Activated CD4-positive, alpha-beta T cell treated with anti-CD3 and anti-CD28 coated beads, Interleukin-2, Interleukin-6, amounts not matched to agents 100 ng/mL and 50 ng/mL, durations not matched to agents 16 hours and 8 hours (primary cell): ENCODE measurements at regions not wholly inside any gene's neighbourhood (a gene's known extent, or its start where the extent isn't known, plus 50 kb on each side); places are given as distances from the start of the nearest gene placed in this dataset.
"Not testable (repeated sequence)": the region's sequence is repeated elsewhere in the genome, so short reads cannot be mapped to it uniquely, and the experiment has no call there.

Source experiments
- DNase-seq: peaks from one replicate; pipeline ENCODE4 v3.0.0-alpha.2; 2020

DNA sequence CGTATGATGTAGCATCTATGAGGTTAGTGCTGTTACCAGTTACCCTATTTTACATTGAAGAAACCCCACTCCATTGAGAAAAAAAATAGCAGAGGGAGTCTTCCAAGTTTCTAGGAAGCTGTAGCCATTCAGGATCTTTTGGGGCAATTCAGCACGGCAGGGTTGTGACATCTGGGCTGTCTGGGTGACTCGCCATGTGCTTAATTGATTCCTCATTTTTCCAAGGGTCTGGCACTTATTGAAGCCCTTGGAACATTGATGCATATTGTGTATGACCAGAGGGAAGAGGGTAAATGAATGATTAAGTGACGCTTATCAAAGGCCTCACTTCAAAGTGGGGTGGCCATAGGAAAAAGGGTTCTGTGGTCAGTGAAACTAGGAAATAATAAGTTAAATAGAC is 248.7 kb downstream of the ARHGAP12 start:
- no peak for DNase-seq

DNA sequence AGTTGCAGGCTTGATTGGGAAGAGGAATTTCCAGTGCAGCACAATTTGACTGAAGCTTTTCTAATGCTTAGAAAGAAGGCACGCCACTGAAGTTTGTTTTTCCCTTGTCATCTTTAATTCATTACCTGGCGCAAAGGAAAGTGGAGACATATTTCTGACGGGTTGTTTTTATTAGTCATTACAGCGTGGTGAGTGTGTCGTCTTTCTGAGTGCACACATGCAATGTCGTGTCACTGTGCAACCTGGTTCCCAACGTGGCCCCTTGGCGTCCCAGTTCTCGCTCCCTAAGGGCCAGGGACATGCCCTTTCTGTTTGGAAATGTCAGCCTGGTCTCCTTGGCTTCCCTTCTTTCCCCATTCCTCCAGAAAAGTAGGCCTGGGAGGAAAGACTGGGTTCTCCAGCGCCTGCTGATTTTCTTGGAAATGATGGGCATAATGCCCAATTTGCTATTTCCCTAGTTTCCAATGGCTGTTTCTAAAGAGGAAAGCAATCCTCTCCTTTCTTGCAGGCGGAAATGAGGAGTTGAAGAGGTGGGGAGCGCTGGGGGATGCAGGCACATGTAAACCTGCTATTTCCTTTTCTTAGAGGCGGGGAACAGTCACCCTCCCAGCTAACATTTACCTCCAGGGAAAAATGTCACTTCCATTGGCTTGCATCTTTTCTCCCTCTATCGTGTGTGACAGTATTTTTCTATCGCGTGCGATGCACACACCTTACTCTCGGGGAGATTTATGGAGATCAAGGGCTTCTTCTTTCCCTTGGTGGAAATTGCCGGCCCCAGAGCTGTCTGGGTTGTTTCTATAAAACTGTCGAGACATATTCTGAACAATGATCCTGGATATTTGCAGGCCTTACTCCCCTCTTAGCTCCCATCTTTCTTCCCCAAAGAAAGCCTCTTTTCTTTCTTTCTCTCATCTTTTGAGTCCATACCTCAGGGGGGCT is 249.8 kb downstream of the ARHGAP12 start:
- no peak for DNase-seq

DNA sequence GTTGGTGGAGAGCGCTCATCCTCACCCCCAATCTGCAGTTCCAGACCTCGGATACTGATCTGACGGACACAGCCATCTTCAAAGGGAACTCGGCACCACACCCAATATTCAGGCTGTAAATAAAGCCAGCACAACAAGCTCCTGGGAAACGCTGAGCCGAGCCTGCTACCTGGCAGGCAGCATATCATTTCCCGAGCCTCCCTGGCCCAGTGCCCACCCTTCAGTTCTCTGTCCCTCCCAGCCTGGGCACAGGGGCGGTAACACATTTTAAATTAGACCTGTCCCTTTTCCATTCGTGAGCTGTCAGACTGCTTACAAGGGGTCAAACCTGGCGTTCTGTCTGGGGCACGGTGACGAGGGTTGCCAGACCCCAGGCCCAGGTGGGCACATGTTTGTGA is 250.5 kb downstream of the ARHGAP12 start:
- no peak for DNase-seq

DNA sequence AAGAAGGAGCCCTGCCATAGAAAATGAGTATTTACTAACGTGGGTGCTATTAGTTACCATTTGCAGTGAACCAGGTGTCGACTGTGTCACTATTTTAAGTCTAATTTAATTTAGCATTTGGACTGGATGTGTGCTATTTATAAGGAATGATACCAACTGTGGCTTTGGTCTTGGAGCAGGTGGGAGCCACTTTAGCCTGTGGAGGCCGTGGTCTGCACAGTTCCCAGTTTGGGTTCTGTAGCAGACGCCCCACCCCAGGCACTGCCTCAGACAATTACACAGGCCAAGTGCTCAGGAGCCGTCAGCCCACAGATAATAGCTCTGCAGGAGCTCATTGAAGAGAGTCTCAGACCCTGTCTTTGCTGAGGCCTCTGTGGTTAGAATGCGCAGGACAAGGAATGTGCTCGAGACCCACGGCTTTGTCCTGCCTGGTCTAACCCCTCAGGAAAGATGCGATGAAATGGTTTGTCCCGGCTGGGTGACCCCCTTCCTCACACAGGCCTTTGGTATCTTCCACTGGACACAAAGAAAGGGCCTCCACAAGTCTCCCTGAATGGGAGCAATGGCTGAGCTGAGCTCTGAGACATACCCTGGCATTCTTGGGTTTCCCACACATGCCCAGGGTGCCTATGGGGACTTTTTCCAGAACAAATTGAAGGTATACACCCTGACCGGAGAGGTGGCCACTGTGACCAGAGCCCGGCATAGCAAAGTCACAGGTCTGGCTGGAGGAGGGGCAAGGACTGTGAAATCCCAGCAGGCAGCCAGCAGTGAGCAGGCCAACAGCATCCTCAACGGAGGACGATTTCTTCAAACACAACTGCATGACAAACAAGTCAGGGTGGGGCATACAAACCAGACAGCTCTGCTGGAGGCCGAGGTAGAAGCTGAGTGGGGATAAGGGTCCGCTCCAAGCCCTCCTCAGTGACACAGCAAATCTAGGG is 251.2 kb downstream of the ARHGAP12 start:
- no peak for DNase-seq

DNA sequence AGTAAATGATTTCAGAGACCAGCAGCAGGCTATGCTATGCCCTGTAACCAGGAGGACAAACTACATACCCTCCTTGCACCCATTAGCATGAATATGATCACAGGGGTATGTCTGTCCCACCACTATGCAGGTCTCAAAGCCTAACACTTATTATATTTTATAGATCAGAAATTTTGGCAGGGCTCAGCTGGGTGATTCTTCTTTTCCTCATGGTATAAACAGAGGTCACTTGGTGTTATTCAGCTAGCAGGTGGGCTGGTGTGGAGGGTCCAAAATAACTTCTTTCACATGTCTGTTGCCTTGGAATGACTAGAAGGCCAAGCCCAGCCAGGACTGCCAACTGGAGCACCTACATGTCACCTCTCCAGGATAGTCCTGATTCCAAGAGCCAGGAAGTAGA is 252.9 kb downstream of the ARHGAP12 start:
- DNase-seq: no peak

DNA sequence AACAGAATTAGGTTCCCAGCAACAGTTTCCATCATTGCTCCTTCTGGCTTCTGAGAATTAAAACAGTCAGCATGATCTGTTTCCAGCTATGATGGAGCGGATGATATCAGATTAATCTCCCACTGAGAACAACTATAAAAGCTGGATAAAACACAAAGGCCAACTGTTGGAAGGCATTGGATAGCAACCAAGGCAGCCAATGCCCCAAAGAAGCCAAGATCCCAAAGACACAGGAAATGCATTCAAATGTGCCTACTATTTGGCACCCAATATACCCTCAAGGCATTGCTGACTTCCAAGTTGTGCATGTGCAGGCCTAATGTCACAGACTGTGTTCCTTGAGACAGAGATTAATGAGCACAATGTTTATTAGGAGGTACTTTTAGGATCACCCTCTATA is 259.3 kb downstream of the ARHGAP12 start:
- no peak for DNase-seq

DNA sequence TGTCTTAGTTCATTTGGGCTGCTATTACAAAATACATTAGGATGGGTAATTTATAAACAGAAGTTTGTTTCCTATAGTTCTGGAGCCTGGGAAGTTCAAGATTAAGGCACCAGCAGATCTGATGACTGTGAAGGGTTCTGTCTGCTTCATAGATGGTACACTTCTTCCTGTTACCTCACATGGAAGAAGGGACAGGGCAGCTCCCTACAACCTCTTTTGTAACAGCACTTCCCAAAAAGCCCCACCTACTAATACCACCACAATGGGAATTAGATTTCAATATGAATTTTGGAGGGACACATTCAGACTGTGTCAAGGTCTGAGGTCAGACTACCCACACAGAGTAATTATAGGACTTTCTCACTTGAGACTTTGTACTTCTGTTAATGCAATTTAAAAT is 260.3 kb downstream of the ARHGAP12 start:
- no peak for DNase-seq

DNA sequence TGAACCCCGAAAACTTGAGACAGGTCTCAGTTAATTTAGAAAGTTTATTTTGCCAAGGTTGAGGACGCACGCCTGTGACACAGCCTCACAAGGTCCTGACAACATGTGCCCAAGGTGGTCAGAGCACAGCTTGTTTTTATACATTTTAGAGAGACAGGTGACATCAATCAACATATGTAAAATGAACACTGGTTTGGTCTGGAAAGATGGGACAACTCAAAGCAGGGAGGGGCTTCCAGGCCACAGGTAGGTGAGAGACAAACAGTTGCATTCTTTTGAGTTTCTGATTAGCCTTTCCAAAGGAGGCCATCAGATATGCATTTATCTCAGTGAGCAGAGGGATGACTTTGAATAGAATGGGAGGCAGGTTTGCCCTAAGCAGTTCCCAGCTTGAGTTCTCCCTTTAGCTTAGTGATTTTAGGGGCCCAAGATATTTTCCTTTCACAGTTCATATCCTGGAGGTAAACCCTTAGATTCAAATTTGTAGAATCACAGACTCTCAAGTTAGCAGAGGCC is 262.8 kb downstream of the ARHGAP12 start:
- DNase-seq: not testable (repeated sequence)

DNA sequence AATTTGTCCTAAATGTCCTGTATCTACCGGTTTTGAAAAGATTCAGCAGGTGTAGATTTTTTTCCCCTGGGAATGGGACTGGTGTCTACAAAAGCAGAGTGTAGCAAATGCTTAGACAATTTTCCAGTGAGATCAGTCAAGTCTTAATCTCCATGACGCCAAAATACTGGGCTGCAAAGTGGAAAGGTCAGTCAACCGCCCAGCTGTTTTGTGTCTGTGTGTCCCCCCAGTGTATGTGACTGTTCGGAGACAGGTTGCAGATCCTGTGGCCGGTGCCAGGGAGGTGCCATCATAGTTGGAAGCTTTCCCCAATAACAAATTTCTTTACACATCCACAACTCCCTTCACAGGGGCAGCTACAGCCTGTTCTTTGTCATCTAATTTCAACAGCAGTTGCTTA is 263.8 kb downstream of the ARHGAP12 start:
- DNase-seq: no peak

DNA sequence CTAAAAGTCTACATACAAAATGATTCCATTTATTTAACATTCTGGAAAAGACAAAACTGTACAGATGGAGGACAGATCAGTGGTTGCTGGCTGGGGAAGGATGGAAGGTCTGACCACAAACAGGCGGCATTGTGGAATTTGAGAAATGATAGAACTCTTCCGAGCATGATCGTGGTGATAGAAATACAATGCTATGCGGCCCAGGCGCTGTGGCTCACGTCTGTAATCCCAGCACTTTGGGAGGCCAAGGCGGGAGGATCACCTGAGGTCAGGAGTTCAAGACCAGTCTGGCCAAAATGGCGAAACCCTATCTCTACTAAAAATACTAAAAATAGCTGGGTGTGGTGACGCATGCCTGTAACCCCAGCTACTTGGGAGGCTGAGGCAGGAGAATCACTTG is 264.6 kb downstream of the ARHGAP12 start:
- not testable (repeated sequence) for DNase-seq

DNA sequence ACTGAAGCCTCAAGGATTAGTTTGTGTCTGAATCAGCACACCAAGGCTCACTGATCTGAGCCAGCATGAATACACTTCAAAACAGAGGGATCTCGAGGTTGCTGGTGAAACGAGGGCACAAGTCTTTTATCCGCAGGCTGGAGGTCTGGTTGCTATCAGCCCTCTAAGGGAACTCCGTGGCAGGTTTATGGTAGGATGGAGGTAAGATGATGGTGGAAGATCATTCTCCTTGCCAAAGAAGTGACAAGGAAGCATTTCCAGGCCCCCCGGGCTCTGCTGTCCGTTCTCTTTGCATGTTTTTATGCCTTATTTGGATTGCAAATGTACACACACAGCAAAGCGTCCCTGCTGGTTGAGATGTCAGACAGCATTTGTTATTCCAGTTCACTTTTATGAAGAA is 268.3 kb downstream of the ARHGAP12 start:
- DNase-seq: no peak

DNA sequence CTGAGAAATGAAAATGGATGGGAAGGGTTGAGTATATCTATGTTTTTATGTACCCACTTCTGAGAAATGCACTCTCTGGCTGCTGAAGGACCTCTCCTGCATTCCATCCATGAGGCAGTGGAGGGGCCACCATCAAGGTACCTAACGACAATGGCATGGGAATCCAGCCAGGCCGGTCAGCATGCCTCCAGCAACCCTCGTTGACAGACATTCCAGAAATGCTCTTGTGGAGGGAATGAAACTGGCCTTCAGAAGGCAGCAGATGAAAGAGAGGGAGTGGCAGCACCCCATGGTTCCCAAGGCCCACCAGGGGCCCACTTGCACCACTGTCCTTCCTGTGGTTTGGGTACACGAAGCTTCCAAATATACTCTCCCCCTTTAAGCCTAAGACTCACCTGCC is 269.0 kb downstream of the ARHGAP12 start:
- DNase-seq: no peak

DNA sequence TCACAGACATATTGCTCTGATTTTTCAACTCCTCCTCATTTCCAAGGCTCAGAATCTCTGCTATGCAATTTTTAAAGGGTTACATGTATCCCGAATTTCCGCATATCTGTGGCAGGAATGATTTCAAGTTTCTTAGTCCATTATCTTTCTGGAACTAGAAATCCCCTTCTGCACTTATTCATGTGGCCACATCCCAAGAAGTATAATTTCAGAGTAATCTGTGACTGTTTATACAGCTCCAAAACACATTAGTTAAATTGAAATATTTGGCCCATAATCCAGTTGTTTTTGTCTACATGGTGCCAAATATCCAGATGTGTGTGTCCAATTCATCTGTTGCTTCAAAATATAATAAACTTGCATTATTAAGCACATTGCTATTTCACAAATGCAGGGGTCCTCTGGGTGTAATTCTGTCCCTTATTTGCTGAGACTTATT is 271.2 kb downstream of the ARHGAP12 start:
- no peak for DNase-seq

DNA sequence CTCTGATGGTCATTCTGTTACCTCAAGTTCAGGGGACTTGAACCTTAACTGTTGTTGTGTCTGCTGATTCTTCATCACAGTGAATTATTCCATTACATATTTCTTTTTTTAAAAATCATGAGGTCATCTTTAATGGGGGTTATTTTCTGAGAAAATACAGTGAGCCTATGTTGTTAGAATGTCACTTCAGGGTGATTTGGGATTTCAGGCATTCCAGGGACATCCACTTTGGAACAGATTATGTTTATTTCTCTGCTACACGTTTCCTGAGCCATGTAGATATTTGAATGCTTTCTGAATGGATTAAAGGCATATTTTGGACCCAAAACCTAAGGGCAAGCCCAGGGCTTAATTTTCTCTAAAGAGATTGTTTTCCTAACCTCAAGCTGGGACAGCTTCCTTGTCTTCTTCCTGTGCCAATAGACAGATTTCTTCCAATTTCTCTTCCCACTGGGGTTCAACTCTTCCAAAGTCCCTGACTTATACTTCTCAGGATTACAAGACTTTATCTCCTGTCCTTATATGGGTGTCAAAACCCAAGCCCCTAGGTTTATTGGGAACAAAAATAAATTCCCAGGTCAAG is 271.7 kb downstream of the ARHGAP12 start:
- DNase-seq: no peak

DNA sequence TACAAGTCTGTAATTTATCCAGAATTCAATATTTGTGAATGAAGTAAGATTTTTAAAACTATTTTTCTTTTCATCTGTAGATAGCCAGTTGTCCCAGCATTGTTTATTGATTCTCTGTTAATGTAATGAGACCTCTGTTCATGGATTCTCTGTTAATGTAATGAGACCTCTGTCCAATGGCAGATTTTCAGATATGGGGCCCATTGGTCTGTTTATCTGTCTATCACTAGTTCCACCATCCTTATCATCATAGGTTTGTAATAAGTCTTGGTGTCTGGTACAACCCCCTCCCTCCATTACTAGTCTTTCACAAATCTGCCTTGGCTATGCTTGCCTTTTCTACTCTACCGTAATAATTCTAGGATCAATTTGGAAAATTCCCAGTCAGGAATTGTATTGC is 276.6 kb downstream of the ARHGAP12 start:
- DNase-seq: no peak

DNA sequence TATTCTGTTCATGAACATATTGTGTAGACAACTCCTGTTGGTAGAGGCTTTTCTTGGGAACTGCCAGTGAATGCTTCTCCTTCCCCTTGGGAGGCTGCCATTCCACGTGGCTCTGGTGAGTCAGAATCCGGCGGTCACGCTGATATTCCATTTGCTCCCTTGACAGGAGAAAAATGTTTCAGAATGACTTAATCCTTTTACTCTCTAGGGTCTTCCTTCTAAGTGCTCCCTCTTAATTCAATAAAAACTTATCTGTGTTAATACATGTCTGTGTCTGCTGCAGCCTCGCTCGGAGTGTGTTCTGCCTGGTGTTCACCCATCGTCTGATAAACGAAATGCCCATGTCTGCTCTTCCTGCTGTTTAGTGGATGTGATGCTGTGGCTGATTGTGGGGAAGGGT is 278.6 kb downstream of the ARHGAP12 start:
- DNase-seq: no peak

DNA sequence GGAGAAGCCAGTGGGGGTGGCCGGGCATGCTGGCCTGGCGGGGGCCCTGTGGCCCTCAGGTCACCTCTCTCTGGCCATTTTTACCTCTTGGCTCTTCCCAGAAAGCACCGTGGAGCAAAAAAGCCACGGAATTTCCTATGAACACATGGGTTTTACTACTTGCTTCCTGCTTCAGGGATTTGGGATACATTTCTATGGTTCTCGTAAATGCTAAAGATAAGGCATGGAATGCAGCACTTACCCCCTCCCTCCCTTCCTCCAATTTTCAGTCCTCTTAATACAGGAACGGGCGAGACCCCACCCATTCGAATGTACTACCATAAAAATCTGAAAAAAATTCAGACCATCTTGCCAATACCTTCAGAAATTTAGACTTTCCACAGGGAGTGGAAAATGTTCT is 279.7 kb downstream of the ARHGAP12 start:
- DNase-seq: no peak

DNA sequence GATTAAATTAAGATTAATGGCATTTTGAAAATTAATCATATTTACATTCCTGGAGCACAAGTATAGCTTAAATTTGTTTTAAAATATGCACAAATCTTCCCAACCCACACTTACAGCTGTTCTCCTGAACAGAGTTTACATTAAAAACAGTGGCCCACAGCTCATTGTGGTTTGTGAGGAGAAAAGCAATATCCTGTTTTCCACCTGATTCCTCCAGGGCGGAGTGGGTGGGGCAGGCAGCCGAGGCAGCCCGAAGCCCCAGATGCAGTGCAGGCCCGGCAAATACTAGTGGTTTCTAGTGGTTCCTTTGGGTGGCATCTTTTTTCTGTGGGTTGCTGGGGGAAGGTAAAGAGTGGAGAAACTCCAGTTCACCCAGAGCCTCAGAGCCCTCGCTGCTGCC is 280.8 kb downstream of the ARHGAP12 start:
- DNase-seq: no peak

DNA sequence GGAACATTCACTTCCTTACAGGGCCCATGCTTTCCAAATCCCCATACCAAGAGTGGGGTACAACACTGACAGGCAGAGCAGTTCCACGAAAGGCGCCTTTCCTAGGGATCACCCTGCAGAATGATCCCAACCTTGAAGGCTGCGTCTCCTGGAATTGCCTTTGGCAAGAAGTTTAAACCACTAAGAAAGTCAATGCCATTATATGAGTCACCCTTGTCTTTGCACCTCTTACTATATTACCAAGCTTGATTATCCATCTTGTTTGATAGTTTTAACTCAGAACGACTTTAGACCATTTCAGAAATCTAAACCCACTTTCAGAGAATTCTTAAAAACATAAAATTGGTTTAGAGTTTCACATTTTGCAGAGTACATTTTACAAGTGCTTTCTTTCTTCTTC is 282.1 kb downstream of the ARHGAP12 start:
- DNase-seq: no peak

DNA sequence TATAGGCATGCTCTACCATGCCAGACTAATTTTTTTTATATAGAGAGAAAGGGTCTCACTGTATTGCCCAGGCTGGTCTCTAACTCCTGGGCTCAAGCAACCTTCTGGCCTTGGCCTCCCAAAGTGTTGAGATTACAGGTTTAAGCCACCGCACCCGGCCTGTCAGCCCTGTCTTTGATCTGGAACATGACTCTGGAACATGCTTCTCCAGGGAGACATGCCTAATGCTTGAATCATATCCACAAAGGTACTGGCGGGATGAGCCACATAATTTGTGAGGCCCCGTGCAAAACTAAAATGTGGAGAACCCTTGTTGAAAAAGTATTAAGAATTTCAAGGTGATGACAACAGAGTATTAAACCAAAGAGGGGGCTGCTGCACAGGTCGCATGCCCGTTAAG is 282.8 kb downstream of the ARHGAP12 start:
- DNase-seq: no peak

DNA sequence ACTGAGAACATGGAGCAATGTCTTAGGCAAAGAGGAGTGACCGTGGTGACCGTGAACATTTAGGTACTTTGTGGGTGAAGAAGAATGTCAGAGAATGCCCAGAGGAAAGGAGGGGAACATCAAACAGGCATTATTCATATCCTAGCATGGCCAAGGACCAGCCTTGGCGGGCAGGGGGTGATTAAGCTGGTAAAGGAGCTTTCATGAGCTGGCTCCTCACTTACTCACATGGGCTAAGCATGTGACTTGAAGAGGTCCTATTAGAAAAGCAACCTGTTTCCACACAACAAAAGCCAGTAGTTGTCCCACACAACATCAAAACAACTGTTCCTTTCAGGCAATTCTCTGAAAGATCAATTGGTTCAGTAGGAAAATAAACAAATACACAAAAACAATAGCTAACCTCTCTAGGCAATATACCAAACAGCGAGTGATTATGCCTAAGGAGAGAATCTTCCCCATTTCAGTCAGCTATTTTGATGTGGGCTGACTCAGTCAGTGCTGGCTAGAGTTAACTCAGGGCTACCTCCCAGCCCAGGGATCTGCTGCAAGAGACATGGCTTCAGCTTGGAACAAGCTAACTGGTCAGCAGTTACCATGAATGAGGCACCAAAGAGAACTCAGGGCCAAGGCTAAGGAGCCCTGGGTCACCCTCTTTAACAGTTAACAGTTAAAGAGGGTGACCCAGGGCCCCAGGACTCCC is 283.5 kb downstream of the ARHGAP12 start:
- DNase-seq: no peak

DNA sequence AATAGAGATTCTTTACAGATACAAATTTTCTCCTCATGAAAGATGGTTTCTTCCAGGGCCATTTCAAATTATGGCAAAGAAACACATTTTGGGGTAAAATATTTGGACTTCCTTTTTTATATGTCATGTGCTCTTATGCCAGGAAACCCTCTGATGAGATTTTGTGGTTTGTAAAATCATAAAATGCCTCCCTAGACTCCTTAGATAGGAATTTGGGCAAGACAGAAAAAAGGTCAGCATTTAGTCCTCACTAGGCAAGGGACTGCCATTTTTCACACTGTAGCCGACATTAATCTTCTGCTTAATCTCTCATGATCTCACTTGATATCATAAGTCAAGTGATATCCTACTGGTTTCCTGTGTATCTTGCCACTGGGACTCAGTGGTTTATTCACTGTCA is 286.4 kb downstream of the ARHGAP12 start:
- no peak for DNase-seq
